SU-DHL-6 (cell line): ENCODE measurements at regions not wholly inside any gene's neighbourhood (a gene's known extent, or its start where the extent isn't known, plus 50 kb on each side); places are given as distances from the start of the nearest gene placed in this dataset.

Source experiments
- H2AFZ ChIP-seq: fragments of 200-600 bp; sonication (generic); 2 replicates; pipeline ENCODE4 v1.6.1; 2014; ENCODE audit warnings: low read depth, mild to moderate bottlenecking, moderate library complexity, mixed read lengths, antibody characterized with exemption, low read length; ENCODE audit not compliant: severe bottlenecking
- H3F3A ChIP-seq: fragments of 200-600 bp; shearing (Covaris generic); 2 replicates; pipeline ENCODE4 v1.6.0; 2016; ENCODE audit warnings: antibody characterized with exemption, mild to moderate bottlenecking; ENCODE audit not compliant: insufficient read depth
- H3K27ac ChIP-seq: fragments of 200-600 bp; sonication (generic); 2 replicates; pipeline ENCODE4 v1.5.1; 2016; ENCODE audit warnings: low read depth, mild to moderate bottlenecking, low read length, moderate library complexity, mixed read lengths
- H3K27me3 ChIP-seq: fragments of 200-600 bp; sonication (generic), shearing (Covaris generic); 2 replicates; pipeline ENCODE4 v1.6.0; 2014; ENCODE audit warnings: mild to moderate bottlenecking, low read length
- H3K36me3 ChIP-seq: fragments of 200-600 bp; sonication (generic); 2 replicates; pipeline ENCODE4 v1.6.1; 2014; ENCODE audit warnings: mild to moderate bottlenecking, low read length, mixed read lengths
- H3K4me2 ChIP-seq: fragments of 300-600, 200-600 bp; shearing (Covaris generic), sonication (generic); 2 replicates; pipeline ENCODE4 v1.6.0; 2014; ENCODE audit warnings: low read length, low read depth, mild to moderate bottlenecking; ENCODE audit not compliant: poor library complexity, severe bottlenecking
- H3K4me3 ChIP-seq: fragments of 200-600 bp; sonication (generic); 2 replicates; pipeline ENCODE4 v1.5.1; 2014; ENCODE audit warnings: antibody characterized with exemption, low read length, mild to moderate bottlenecking, mixed read lengths; ENCODE audit not compliant: insufficient read depth, poor library complexity, severe bottlenecking
- H3K79me2 ChIP-seq: fragments of 200-600 bp; sonication (generic); 2 replicates; pipeline ENCODE4 v1.6.1; 2014; ENCODE audit warnings: mild to moderate bottlenecking, low read length, moderate library complexity; ENCODE audit not compliant: insufficient read depth
- H3K9ac ChIP-seq: fragments of 200-600 bp; sonication (generic); 2 replicates; pipeline ENCODE4 v1.7.0; 2014; ENCODE audit warnings: mild to moderate bottlenecking, low read length
- H3K9me2 ChIP-seq: fragments of 200-600 bp; sonication (generic); replicated peaks from 2 replicates; pipeline ENCODE4 v1.6.1; 2014; ENCODE audit warnings: low read length; ENCODE audit not compliant: insufficient read depth
- H3K9me3 ChIP-seq: fragments of 200-600 bp; sonication (generic); 2 replicates; pipeline ENCODE4 v1.6.1; 2014; ENCODE audit warnings: low read length, mixed read lengths; ENCODE audit not compliant: insufficient read depth
- H4K20me1 ChIP-seq: fragments of 200-600 bp; sonication (generic); 2 replicates; pipeline ENCODE4 v1.6.1; 2014; ENCODE audit warnings: low read depth, mild to moderate bottlenecking, antibody characterized with exemption, low read length, moderate library complexity, mixed read lengths
- EZH2phosphoT487 ChIP-seq: fragments of 200-600 bp; sonication (generic), shearing (Covaris generic); conservative IDR thresholded peaks from 2 replicates; pipeline ENCODE4 v1.6.1; 2018; ENCODE audit warnings: mild to moderate bottlenecking, antibody characterized with exemption, low read length, moderate library complexity, mixed read lengths
- TF ChIP-seq, protein P1 (sequence below): fragments of 200-600 bp; sonication (generic); IDR thresholded peaks from one replicate; pipeline ENCODE4 v1.5.1; 2017; ENCODE audit warnings: antibody characterized with exemption, mild to moderate bottlenecking, low read length, moderate library complexity; ENCODE audit not compliant: insufficient read depth, poor library complexity, severe bottlenecking

DNA sequence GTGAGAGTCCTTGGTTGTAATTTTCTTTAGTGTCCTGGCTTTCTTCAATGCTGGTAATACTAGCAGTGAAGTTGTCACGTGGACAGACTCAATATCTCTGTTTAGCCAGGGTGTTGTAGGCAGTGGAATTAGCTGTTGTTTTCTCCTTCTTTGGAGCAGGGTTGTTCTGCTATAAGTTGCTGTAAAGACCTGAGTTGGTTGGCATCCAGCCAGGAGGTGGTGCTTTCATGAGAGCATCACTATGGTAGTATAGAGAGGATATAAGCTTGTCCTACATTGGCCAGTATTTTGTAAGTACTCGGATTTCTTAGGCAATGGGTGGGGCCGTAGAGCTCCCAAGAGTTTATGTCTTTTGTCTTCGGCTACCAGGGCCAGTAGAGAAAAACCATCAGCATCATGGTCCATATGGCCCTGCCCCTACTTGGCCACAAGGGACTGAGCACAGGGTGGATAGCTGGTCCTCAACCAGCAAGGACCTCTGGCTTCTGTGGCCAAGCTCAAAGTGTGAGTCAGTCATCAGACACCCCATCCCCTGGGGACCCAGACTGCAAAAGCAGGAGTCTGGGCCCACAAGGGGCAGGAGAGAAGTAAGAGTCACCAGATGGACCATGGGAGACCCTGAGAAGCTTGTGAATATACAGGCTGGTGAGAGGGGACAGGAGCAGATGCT, 127.9 kb upstream of the NXT1 start:
- no peaks in the 10 kb centered on the region for H4K20me1 ChIP-seq
- H3K4me2 ChIP-seq: no peak overlapping the region
- H3K9ac ChIP-seq: no peak overlapping the region
- H3K79me2 ChIP-seq: no peaks in the 10 kb centered on the region
- no peaks in the 10 kb centered on the region for H3K9me2 ChIP-seq
- H3K27me3 ChIP-seq: no peaks in the 10 kb centered on the region
- no peaks in the 10 kb centered on the region for H3K9me3 ChIP-seq
- H3K36me3 ChIP-seq: no peaks in the 10 kb centered on the region
- H3F3A ChIP-seq: no peaks in the 10 kb centered on the region
- H2AFZ ChIP-seq: no peak overlapping the region
- no peak for TF ChIP-seq EZH2phosphoT487
- TF ChIP-seq, protein P1, sequence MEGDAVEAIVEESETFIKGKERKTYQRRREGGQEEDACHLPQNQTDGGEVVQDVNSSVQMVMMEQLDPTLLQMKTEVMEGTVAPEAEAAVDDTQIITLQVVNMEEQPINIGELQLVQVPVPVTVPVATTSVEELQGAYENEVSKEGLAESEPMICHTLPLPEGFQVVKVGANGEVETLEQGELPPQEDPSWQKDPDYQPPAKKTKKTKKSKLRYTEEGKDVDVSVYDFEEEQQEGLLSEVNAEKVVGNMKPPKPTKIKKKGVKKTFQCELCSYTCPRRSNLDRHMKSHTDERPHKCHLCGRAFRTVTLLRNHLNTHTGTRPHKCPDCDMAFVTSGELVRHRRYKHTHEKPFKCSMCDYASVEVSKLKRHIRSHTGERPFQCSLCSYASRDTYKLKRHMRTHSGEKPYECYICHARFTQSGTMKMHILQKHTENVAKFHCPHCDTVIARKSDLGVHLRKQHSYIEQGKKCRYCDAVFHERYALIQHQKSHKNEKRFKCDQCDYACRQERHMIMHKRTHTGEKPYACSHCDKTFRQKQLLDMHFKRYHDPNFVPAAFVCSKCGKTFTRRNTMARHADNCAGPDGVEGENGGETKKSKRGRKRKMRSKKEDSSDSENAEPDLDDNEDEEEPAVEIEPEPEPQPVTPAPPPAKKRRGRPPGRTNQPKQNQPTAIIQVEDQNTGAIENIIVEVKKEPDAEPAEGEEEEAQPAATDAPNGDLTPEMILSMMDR: no peak
- H3K27ac ChIP-seq: no peak overlapping the region
- H3K4me3 ChIP-seq: no peak overlapping the region

DNA sequence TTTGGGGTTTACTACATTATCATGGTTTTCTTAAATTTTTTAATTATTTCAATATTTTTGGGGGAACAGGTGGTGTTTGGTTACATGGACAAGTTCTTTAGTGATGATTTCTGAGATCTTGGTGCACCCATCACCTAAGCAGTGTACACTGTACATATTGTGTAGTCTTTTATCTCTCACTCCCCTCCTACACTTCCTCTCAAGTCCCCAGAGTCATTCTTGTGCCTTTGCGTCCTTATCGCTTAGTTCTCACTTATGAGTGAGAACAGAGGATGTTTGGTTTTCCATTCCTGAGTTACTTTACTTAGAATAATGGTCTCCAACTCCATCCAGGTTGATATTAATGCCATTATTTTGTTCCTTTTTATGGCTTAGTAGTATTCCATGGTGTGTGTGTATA, 130.9 kb upstream of the CD93 start:
- H3K36me3 ChIP-seq: no peaks in the 10 kb centered on the region

DNA sequence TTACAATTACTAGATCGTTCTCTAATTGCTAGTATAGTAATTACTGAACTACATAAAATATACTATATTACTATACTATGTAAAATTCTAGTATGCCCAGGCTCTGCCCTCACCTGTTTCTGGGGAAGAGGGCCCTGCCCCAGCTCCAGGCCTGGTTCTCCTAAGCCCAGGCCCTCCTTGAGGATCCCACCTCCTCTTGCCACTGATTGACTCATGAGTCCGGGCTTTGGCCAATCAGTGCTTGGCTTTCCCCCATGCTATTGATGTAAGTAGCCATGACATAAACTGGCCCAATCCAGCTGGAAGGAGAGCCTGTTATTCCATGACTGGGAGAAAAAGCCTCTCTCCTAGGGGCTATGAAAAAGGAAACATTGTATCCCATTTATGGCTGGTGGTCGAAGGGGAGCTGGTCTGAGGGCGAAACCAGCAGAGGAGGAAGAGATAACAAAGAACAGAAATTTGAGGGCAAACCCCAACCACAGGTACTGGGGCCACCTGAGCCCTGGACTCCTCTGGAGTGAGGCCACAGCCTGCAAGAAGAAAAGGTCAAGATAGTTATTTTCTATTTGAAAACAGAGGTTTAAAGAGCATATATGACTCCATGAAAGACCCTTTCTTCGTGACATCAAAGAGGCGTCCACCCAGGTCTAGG, 129.3 kb upstream of the CD93 start:
- TF ChIP-seq, protein P1: no peak
- no peak for TF ChIP-seq EZH2phosphoT487
- Histone ChIP-seq H3K4me3 (no peak overlapping the region), H3K27me3 (no peaks in the 10 kb centered on the region), H3K9me2 (no peaks in the 10 kb centered on the region), H3F3A (no peaks in the 10 kb centered on the region), H3K9me3 (no peaks in the 10 kb centered on the region), H4K20me1 (no peaks in the 10 kb centered on the region), H3K4me2 (no peak overlapping the region), H2AFZ (no peak overlapping the region), H3K9ac (no peak overlapping the region), H3K79me2 (no peaks in the 10 kb centered on the region), H3K27ac (no peak overlapping the region), H3K36me3 (no peaks in the 10 kb centered on the region)

More for the DNA sequence above, 130.9 kb upstream of the CD93 start:
- H3K27me3 ChIP-seq: no peaks in the 10 kb centered on the region
- H3K79me2 ChIP-seq: no peaks in the 10 kb centered on the region
- H3K27ac ChIP-seq: no peak overlapping the region
- H3K4me2 ChIP-seq: no peak overlapping the region
- no peak overlapping the region for H2AFZ ChIP-seq
- H3K4me3 ChIP-seq: no peak overlapping the region
- H3K9ac ChIP-seq: no peak overlapping the region
- H4K20me1 ChIP-seq: no peaks in the 10 kb centered on the region
- TF ChIP-seq EZH2phosphoT487: no peak
- TF ChIP-seq, protein P1: no peak
- no peaks in the 10 kb centered on the region for H3F3A ChIP-seq
- no peaks in the 10 kb centered on the region for H3K9me3 ChIP-seq
- H3K9me2 ChIP-seq: no peaks in the 10 kb centered on the region
